Tibial artery (tissue), 4 donors: ENCODE measurements at regions not wholly inside any gene's neighbourhood (a gene's known extent, or its start where the extent isn't known, plus 50 kb on each side); places are given as distances from the start of the nearest gene placed in this dataset.
"Not testable (repeated sequence)": the region's sequence is repeated elsewhere in the genome, so short reads cannot be mapped to it uniquely, and the experiment has no call there.

ENCODE experiments used
- DNase-seq, 2 donors: peaks; one replicate each; pipeline ENCODE4 v3.0.0-alpha.2; 2019
- H3K27ac ChIP-seq, 2 donors: fragments of 200-600 bp; sonication (generic) in 1 of 2; 1 replicate in 1 of 2; 2 replicates in 1 of 2; pipeline ENCODE4 v1.5.1; 2018 to 2019; ENCODE audit warnings: mild to moderate bottlenecking in 1 of 2
- H3K27me3 ChIP-seq, 2 donors: fragments of 200-600 bp; sonication (generic) in 1 of 2; one replicate each; pipeline versions ENCODE4 v1.5.1 to v1.6.0; 2016 to 2019
- H3K36me3 ChIP-seq, 3 donors: fragments of 200-600 bp; sonication (generic) in 2 of 3; one replicate each; pipeline ENCODE4 v1.5.1; 2016 to 2019; ENCODE audit warnings: mild to moderate bottlenecking in 2 of 3
- H3K4me1 ChIP-seq, 4 donors: fragments of 200-600 bp; sonication (generic) in 2 of 4; 1 replicate in 3 of 4; 2 replicates in 1 of 4; pipeline ENCODE4 v1.5.1; 2016 to 2019
- H3K4me3 ChIP-seq, 2 donors: fragments of 200-600 bp; sonication (generic) in 1 of 2; 1 replicate in 1 of 2; 2 replicates in 1 of 2; pipeline ENCODE4 v1.5.1; 2018 to 2019; ENCODE audit warnings: mild to moderate bottlenecking in 2 of 2
- H3K9me3 ChIP-seq, 3 donors: fragments of 200-600 bp; sonication (generic) in 1 of 3; one replicate each; pipeline ENCODE4 v1.5.1; 2016 to 2019
- CTCF ChIP-seq, 2 experiments: fragments of 200-600 bp in 1 of 2; fragments of 450-650 bp in 1 of 2; IDR thresholded peaks; one replicate each; pipeline ENCODE4 v1.5.1; 2017 to 2019; ENCODE audit warnings: antibody characterized with exemption in 2 of 2, mild to moderate bottlenecking in 1 of 2, moderate library complexity in 1 of 2
- intact Hi-C: fragments of 100-400 bp; cut with DNase I; formaldehyde crosslinking; loops from one replicate; pipeline ENCODE4 v1.15.0; 2023; ENCODE audit warnings: low total_unique reads

GRCh38 chr2:179385756-179386155, 121.1 kb upstream of the SESTD1 start:
- H3K27me3 ChIP-seq, H3K4me1 ChIP-seq, H3K36me3 ChIP-seq, H3K4me3 ChIP-seq, DNase-seq, H3K9me3 ChIP-seq, H3K27ac ChIP-seq, intact Hi-C loops: not testable (repeated sequence)

- Histone ChIP-seq H3K9me3 (no peaks in the 10 kb centered on the region), H3K27me3 (no peaks in the 10 kb centered on the region), H3K4me3 (no peak overlapping the region), H3K27ac (no peak overlapping the region), H3K36me3 (no peaks in the 10 kb centered on the region), H3K4me1 (no peaks in the 10 kb centered on the region)
- intact Hi-C loops = no loop called here
- TF ChIP-seq CTCF (IDR thresholded peaks at IDR 0.05) = no peak
- no peak for DNase-seq
These were observed 119.3 kb upstream of the SESTD1 start for GRCh38 chr2:179383975-179384374.

GRCh38 chr2:179377296-179377695, 112.7 kb upstream of the SESTD1 start:
- intact Hi-C loops = no loop called here
- TF ChIP-seq CTCF (IDR thresholded peaks at IDR 0.05) = no peak
- H3K4me1 ChIP-seq = no peaks in the 10 kb centered on the region
- H3K4me3 ChIP-seq = no peak overlapping the region
- H3K9me3 ChIP-seq = no peaks in the 10 kb centered on the region
- DNase-seq = no peak
- H3K27ac ChIP-seq = no peak overlapping the region
- H3K27me3 ChIP-seq = no peaks in the 10 kb centered on the region
- H3K36me3 ChIP-seq = no peaks in the 10 kb centered on the region

- no peak for DNase-seq
- Histone ChIP-seq H3K4me1 (no peaks in the 10 kb centered on the region), H3K27ac (no peak overlapping the region), H3K27me3 (no peaks in the 10 kb centered on the region), H3K9me3 (no peaks in the 10 kb centered on the region), H3K36me3 (no peaks in the 10 kb centered on the region), H3K4me3 (no peak overlapping the region)
- intact Hi-C loops = no loop called here
- no peak for TF ChIP-seq CTCF (IDR thresholded peaks at IDR 0.05)
These were observed 112.2 kb upstream of the SESTD1 start for GRCh38 chr2:179376881-179377280.

- Histone ChIP-seq H3K4me1 (no peaks in the 10 kb centered on the region), H3K27me3 (no peaks in the 10 kb centered on the region), H3K36me3 (no peaks in the 10 kb centered on the region), H3K4me3 (no peak overlapping the region), H3K27ac (no peak overlapping the region), H3K9me3 (no peaks in the 10 kb centered on the region)
- no peak for DNase-seq
- intact Hi-C loops = no loop called here
- no peak for TF ChIP-seq CTCF (IDR thresholded peaks at IDR 0.05)
These were observed 109.2 kb upstream of the SESTD1 start for GRCh38 chr2:179373816-179374215.

GRCh38 chr2:179365561-179365960, 100.9 kb upstream of the SESTD1 start:
- H3K4me3 ChIP-seq, DNase-seq, H3K36me3 ChIP-seq, H3K27me3 ChIP-seq, H3K4me1 ChIP-seq, H3K27ac ChIP-seq, intact Hi-C loops, H3K9me3 ChIP-seq: not testable (repeated sequence)

- no peaks in the 10 kb centered on the region for H3K36me3 ChIP-seq
- no peak for TF ChIP-seq CTCF (IDR thresholded peaks at IDR 0.05)
- intact Hi-C loops = no loop called here
- no peaks in the 10 kb centered on the region for H3K9me3 ChIP-seq
- H3K27me3 ChIP-seq = no peaks in the 10 kb centered on the region
- DNase-seq = no peak
- no peaks in the 10 kb centered on the region for H3K4me1 ChIP-seq
- no peak overlapping the region for H3K4me3 ChIP-seq
- no peak overlapping the region for H3K27ac ChIP-seq
These were observed 91.2 kb upstream of the SESTD1 start for GRCh38 chr2:179355881-179356280.
